GM23338 (cell line): ENCODE measurements at regions not wholly inside any gene's neighbourhood (a gene's known extent, or its start where the extent isn't known, plus 50 kb on each side); places are given as distances from the start of the nearest gene placed in this dataset.
A peak's percentile ranks its signal among the peaks of the same experiment; 100 is the strongest.
"Not testable (repeated sequence)": the region's sequence is repeated elsewhere in the genome, so short reads cannot be mapped to it uniquely, and the experiment has no call there.

Experiments
- ATAC-seq: fragments of 200-7000 bp; cut with Tn5 transposase; 3 replicates; pipeline ENCODE4 v1.9.1; 2020
- DNase-seq: peaks from one replicate; pipeline ENCODE4 v3.0.0-alpha.2; 2015; ENCODE audit warnings: low spot score
- H2AFZ ChIP-seq: fragments of 200-600 bp; sonication (generic); 2 replicates; pipeline ENCODE4 v1.8.0; 2016; ENCODE audit warnings: antibody characterized with exemption, mild to moderate bottlenecking, moderate library complexity
- H3F3A ChIP-seq: fragments of 200-600 bp; sonication (generic); replicated peaks from 2 replicates; pipeline ENCODE4 v1.8.0; 2017; ENCODE audit warnings: antibody characterized with exemption, mixed run types, low read depth
- H3K27ac ChIP-seq: fragments of 200-600 bp; sonication (generic); 2 replicates; pipeline ENCODE4 v1.6.1; 2016; ENCODE audit warnings: low read depth
- H3K27me3 ChIP-seq: fragments of 200-600 bp; sonication (generic); 2 replicates; pipeline ENCODE4 v1.8.0; 2016; ENCODE audit warnings: mild to moderate bottlenecking, mixed run types, moderate library complexity; ENCODE audit not compliant: insufficient read depth
- H3K36me3 ChIP-seq: fragments of 200-600 bp; sonication (generic); 2 replicates; pipeline ENCODE4 v1.8.0; 2016; ENCODE audit warnings: mild to moderate bottlenecking; ENCODE audit not compliant: insufficient read depth
- H3K4me1 ChIP-seq: fragments of 200-600 bp; sonication (generic); 2 replicates; pipeline ENCODE4 v1.8.0; 2016; ENCODE audit warnings: mild to moderate bottlenecking, moderate library complexity; ENCODE audit not compliant: insufficient read depth
- H3K4me2 ChIP-seq: fragments of 200-600 bp; sonication (generic); 2 replicates; pipeline ENCODE4 v1.7.1; 2017; ENCODE audit warnings: mixed run types
- H3K4me3 ChIP-seq: fragments of 200-600 bp; sonication (generic); 2 replicates; pipeline ENCODE4 v1.6.1; 2016; ENCODE audit warnings: mixed run types
- H3K79me2 ChIP-seq: fragments of 200-600 bp; sonication (generic); replicated peaks from 2 replicates; pipeline ENCODE4 v1.8.0; 2017; ENCODE audit warnings: mild to moderate bottlenecking; ENCODE audit not compliant: insufficient read depth
- H3K9me2 ChIP-seq: fragments of 200-600 bp; sonication (generic); 2 replicates; pipeline ENCODE4 v1.8.0; 2017; ENCODE audit not compliant: insufficient read depth
- H4K20me1 ChIP-seq: fragments of 200-600 bp; sonication (generic); replicated peaks from 2 replicates; pipeline ENCODE4 v1.8.0; 2017; ENCODE audit warnings: mild to moderate bottlenecking; ENCODE audit not compliant: insufficient read depth
- H3K27ac Mint-ChIP-seq: 2 replicates; pipeline ENCODE4 v1.8.0; 2020; ENCODE audit warnings: inconsistent platforms, mild to moderate bottlenecking, moderate library complexity, mixed read lengths
- H3K27me3 Mint-ChIP-seq: 3 replicates; pipeline ENCODE4 v1.8.0; 2022; ENCODE audit warnings: low read depth, mild to moderate bottlenecking, moderate library complexity, mixed read lengths, inconsistent platforms; ENCODE audit not compliant: insufficient read depth, poor library complexity
- H3K36me3 Mint-ChIP-seq: 3 replicates; pipeline ENCODE4 v1.8.0; 2021; ENCODE audit warnings: low read depth, mild to moderate bottlenecking, inconsistent platforms, moderate library complexity, mixed read lengths
- H3K4me1 Mint-ChIP-seq: 3 replicates; pipeline ENCODE4 v1.8.0; 2020; ENCODE audit warnings: mild to moderate bottlenecking, inconsistent platforms, mixed read lengths
- H3K4me3 Mint-ChIP-seq: 3 replicates; pipeline ENCODE4 v1.8.0; 2021; ENCODE audit warnings: moderate library complexity, mild to moderate bottlenecking, inconsistent platforms, mixed read lengths
- H3K9me3 Mint-ChIP-seq: 3 replicates; pipeline ENCODE4 v1.8.0; 2020; ENCODE audit warnings: moderate library complexity, mild to moderate bottlenecking, inconsistent platforms, mixed read lengths
- TF ChIP-seq, protein P1 (sequence below), 2 experiments: fragments of 200-600 bp in 1 of 2; sonication (generic) in 1 of 2; conservative IDR thresholded peaks; 2 replicates each; pipeline versions ENCODE4 v1.5.1 to v1.6.1; 2016 to 2017; ENCODE audit warnings: antibody characterized with exemption in 2 of 2, low read depth in 2 of 2, mild to moderate bottlenecking in 2 of 2, moderate library complexity in 1 of 2

- H3K27ac Mint-ChIP-seq, H3K27me3 Mint-ChIP-seq, DNase-seq, H3K36me3 Mint-ChIP-seq, H3F3A ChIP-seq, H3K36me3 ChIP-seq, H3K9me2 ChIP-seq, H4K20me1 ChIP-seq, H3K4me1 ChIP-seq, H3K27me3 ChIP-seq, ATAC-seq, H2AFZ ChIP-seq, H3K4me3 Mint-ChIP-seq, H3K27ac ChIP-seq, H3K79me2 ChIP-seq, H3K4me2 ChIP-seq, H3K9me3 Mint-ChIP-seq, H3K4me3 ChIP-seq: not testable (repeated sequence)
- peaks cover 13% of the 10 kb centered on the region for H3K4me1 Mint-ChIP-seq
These were observed 297.4 kb downstream of the CACNA1B start for GRCh38 chr9:138174954-138175353.

- not testable (repeated sequence) for H3K27me3 Mint-ChIP-seq, H3K4me1 ChIP-seq, H2AFZ ChIP-seq, H4K20me1 ChIP-seq, H3K4me2 ChIP-seq, H3K27ac ChIP-seq, H3K4me3 ChIP-seq, H3K27ac Mint-ChIP-seq, ATAC-seq, H3K9me3 Mint-ChIP-seq, DNase-seq, H3K27me3 ChIP-seq, H3K36me3 ChIP-seq, H3K4me3 Mint-ChIP-seq, H3K79me2 ChIP-seq, H3K36me3 Mint-ChIP-seq, H3F3A ChIP-seq, H3K9me2 ChIP-seq
- peaks cover 13% of the 10 kb centered on the region for H3K4me1 Mint-ChIP-seq
These were observed 297.8 kb downstream of the CACNA1B start for GRCh38 chr9:138175354-138175753.

DNA sequence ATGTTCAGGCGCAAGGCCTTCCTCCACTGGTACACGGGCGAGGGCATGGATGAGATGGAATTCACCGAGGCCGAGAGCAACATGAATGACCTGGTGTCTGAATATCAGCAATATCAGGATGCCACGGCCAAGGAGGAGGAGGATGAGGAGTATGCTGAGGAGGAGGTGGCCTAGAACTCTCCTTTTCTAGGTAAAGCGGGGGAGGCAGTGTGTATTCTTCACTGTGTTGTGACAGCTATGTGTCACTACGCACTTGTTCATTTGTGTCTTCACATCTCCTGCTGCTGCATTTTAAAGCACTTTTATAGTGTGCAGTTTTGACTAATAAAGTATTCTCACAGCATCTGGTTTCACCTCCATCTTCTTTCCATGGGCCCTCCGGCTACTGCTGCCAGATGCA lies 299.5 kb downstream of the CACNA1B start:
- ATAC-seq = not testable (repeated sequence)

DNA sequence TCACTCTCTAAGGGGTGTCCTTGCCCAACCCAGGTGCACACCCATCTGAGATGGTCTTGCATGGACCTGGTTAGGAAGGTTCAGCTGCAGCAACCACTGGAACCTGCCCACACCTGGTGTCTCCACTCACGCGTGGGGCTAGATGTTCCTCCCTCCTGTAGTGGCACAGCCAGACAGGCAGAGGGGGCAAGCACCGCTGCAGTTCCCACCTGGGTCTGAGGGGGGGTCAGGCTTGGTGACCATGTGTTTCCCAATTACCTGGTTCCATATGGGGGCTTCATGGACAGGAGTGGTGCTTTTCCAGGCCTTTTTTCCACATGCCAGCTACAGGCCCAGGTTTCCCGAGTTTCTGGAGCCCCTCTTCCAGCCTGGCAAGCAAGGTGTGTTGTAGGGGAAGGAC lies 301.4 kb downstream of the CACNA1B start:
- TF ChIP-seq, protein P1, sequence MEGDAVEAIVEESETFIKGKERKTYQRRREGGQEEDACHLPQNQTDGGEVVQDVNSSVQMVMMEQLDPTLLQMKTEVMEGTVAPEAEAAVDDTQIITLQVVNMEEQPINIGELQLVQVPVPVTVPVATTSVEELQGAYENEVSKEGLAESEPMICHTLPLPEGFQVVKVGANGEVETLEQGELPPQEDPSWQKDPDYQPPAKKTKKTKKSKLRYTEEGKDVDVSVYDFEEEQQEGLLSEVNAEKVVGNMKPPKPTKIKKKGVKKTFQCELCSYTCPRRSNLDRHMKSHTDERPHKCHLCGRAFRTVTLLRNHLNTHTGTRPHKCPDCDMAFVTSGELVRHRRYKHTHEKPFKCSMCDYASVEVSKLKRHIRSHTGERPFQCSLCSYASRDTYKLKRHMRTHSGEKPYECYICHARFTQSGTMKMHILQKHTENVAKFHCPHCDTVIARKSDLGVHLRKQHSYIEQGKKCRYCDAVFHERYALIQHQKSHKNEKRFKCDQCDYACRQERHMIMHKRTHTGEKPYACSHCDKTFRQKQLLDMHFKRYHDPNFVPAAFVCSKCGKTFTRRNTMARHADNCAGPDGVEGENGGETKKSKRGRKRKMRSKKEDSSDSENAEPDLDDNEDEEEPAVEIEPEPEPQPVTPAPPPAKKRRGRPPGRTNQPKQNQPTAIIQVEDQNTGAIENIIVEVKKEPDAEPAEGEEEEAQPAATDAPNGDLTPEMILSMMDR (conservative IDR thresholded peaks at IDR 0.05; ENCODE audit: low read depth in 2 of 2) = peak; percentile 22 to 42; a peak in 3 of 4 replicates
- not testable (repeated sequence) for H3K27ac ChIP-seq, H3K9me2 ChIP-seq, H3F3A ChIP-seq, H3K27me3 Mint-ChIP-seq, H3K27ac Mint-ChIP-seq, H3K27me3 ChIP-seq, H3K36me3 Mint-ChIP-seq, H3K4me1 ChIP-seq, H3K4me2 ChIP-seq, H3K4me1 Mint-ChIP-seq, H3K36me3 ChIP-seq, H3K4me3 ChIP-seq, H3K9me3 Mint-ChIP-seq, H4K20me1 ChIP-seq, H2AFZ ChIP-seq, H3K4me3 Mint-ChIP-seq, H3K79me2 ChIP-seq
- ATAC-seq (0 out of 3 replicates have a peak, but pooled peaks have one; percentile 34), DNase-seq (peak; percentile 21)

More for the DNA sequence above, 299.5 kb downstream of the CACNA1B start:
- not testable (repeated sequence) for H2AFZ ChIP-seq, H3K27me3 Mint-ChIP-seq, H3K27ac ChIP-seq, H3K27ac Mint-ChIP-seq, H3K27me3 ChIP-seq, H3K9me2 ChIP-seq, H4K20me1 ChIP-seq, H3K4me3 ChIP-seq, DNase-seq, H3K4me3 Mint-ChIP-seq, H3K4me1 ChIP-seq, H3K4me2 ChIP-seq, H3F3A ChIP-seq, H3K79me2 ChIP-seq, H3K9me3 Mint-ChIP-seq, H3K36me3 Mint-ChIP-seq, H3K36me3 ChIP-seq
- peaks cover 13% of the 10 kb centered on the region for H3K4me1 Mint-ChIP-seq

GRCh38 chr9:138179671-138180070 lies 302.1 kb downstream of the CACNA1B start:
- H2AFZ ChIP-seq, H3K4me2 ChIP-seq, H3F3A ChIP-seq, H3K9me3 Mint-ChIP-seq, H3K27me3 ChIP-seq, H3K4me3 ChIP-seq, H3K4me1 Mint-ChIP-seq, H3K27me3 Mint-ChIP-seq, ATAC-seq, H3K27ac ChIP-seq, H4K20me1 ChIP-seq, H3K79me2 ChIP-seq, H3K27ac Mint-ChIP-seq, H3K9me2 ChIP-seq, H3K36me3 Mint-ChIP-seq, H3K36me3 ChIP-seq, H3K4me3 Mint-ChIP-seq, H3K4me1 ChIP-seq, DNase-seq: not testable (repeated sequence)

- not testable (repeated sequence) for H4K20me1 ChIP-seq, H3K27ac Mint-ChIP-seq, H3K4me2 ChIP-seq, H3K79me2 ChIP-seq, H3K9me3 Mint-ChIP-seq, H3K36me3 Mint-ChIP-seq, H3K4me1 Mint-ChIP-seq, H2AFZ ChIP-seq, H3K27me3 ChIP-seq, H3K36me3 ChIP-seq, H3K4me1 ChIP-seq, H3K4me3 Mint-ChIP-seq, H3K9me2 ChIP-seq, H3K27ac ChIP-seq, H3F3A ChIP-seq, H3K27me3 Mint-ChIP-seq, DNase-seq, ATAC-seq, H3K4me3 ChIP-seq
These were observed 304.4 kb downstream of the CACNA1B start for GRCh38 chr9:138181963-138182362.
